Cerebellar cortex (tissue), 1 donor: ENCODE measurements at regions not wholly inside any gene's neighbourhood (a gene's known extent, or its start where the extent isn't known, plus 50 kb on each side); places are given as distances from the start of the nearest gene placed in this dataset.

Experiments used
- DNase-seq: peaks from one replicate; pipeline ENCODE4 v3.0.0-alpha.2; 2015; ENCODE audit warnings: low spot score

- no peak for DNase-seq
Observed at GRCh38 chr13:26456650-26457049, 100.8 kb upstream of the WASF3 start.

GRCh38 chr13:26457212-26457611, 100.3 kb upstream of the WASF3 start:
- DNase-seq = no peak

DNA sequence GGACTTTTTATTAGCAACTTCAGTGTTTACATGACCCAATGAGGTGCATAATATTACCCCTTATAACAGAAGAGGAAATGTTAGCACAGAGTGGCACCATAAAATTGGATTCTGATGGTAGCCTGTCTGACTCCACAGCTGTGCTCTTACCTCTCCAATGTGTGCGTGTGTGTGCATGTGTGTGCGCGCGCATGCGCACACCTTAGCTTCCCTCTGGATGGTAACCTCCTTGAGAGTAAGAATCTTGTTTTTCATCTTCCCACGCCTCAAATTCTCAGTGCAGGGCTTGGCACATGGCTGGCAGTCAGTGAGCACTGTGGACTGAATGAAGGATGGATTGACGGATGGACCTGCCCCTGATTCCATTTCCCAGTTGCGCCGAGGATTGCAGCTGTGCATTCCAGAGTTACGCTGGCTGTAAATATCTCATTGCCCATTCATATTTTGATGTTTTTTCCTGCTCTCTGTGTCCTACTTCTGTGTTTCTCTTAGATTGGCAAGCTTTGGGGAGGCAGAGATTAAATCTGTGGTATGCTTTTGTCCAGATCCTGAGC, 99.2 kb upstream of the WASF3 start:
- DNase-seq = no peak

- no peak for DNase-seq
Observed at GRCh38 chr13:26459276-26460131, 98.0 kb upstream of the WASF3 start.

GRCh38 chr13:26460648-26461047, 96.8 kb upstream of the WASF3 start:
- DNase-seq = no peak

GRCh38 chr13:26463296-26463695, 94.2 kb upstream of the WASF3 start:
- DNase-seq = no peak

DNA sequence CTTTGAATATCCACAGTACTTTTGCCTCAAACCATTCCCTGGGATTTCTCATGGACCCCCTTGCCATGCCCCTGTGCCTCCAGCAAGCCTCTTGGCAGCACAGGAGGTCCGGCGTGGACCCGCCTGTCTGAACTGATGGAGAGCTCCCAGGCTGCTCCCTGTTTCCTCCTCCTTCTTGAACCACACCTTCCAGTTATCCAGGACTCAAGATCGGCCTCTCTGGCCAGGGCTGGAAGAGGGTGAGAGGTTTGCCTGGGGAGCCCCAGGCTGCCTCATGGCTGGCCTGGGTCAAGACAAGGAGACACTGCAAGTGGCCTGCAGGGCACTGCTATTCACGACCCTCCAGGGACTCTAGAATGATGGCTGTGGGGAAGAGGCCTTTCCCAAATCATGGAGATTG, 93.6 kb upstream of the WASF3 start:
- DNase-seq = no peak

GRCh38 chr13:26465514-26465913, 92.0 kb upstream of the WASF3 start:
- DNase-seq = no peak

- DNase-seq = no peak
Observed at GRCh38 chr13:26465954-26466353, 91.5 kb upstream of the WASF3 start.

GRCh38 chr13:26468265-26468801, 89.2 kb upstream of the WASF3 start:
- peak; percentile 64 for DNase-seq

- DNase-seq = peak; percentile 79
Observed at GRCh38 chr13:26469602-26470001, 87.9 kb upstream of the WASF3 start.

GRCh38 chr13:26471807-26472206, 85.7 kb upstream of the WASF3 start:
- DNase-seq = no peak

GRCh38 chr13:26473571-26474230, 83.8 kb upstream of the WASF3 start:
- peak; percentile 75 for DNase-seq

DNA sequence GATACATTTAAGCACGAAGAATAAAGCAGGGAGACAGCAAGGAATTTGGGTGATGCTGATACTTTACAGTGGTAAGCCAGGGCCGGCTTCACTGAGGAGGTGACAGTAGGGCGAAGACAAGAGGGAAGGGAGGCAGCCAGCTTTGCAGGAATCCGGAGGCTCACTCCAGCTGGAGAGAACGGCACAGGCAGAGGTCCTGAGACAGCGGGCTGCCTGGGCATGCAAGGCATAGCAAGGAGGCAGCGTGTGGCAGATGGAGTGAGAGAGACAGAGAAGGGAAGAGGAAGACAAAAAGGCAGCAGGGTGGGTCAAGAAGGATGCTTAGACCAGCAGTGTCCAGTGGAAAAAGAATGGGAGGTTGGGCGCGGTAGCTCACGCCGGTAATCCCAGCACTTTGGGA, 83.2 kb upstream of the WASF3 start:
- no peak for DNase-seq

- DNase-seq = no peak
Observed at GRCh38 chr13:26475176-26476110, 82.0 kb upstream of the WASF3 start.

DNA sequence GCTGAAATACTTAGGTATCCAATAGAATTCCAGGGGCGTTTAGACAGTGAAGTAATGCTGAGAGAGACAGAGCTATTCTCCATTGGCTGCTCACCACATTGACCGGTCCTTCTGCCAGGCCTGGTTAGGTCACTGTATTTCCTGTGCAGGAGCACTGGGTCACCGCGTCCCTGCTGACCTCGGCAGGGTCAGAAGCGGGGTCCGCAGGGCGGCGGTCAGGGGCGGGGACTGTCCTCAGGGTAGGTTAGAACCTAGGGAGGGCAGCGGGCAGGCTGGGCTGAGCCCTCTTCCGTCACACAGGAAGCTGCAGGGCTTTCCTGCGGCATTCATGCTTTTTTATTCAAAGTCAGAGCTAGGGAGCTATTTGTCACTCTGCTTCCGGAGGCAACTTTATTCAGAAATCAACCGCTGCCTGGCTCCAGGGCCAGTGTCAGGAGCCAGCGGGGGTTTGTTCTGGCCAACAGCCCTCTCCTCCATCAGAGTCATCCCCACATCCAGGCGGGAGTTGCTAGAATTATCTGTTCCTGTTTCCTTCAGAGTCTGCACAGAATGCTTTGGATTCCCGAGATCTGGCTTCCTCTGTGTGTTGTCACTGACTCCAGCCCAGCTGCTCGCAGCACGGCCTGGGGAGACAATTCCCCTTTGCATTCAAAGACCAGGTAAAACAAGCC, 81.2 kb upstream of the WASF3 start:
- DNase-seq = no peak

DNA sequence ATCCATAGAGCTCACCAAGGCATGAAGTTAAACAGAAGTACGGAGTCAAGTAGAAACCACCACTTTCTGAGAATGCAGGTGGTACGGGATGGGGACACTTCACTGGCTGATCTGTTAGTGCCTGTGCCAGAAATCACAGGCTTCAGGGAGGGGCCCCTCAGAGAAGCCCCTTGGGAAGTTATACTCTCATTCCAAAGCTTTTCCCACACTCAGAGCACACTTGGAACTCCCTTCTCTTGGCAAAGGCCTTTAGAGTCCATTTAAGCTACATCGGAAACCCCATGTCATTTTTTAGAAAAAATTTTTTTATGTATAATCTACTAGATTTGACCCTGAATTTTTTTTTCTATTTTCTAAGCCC, 80.7 kb upstream of the WASF3 start:
- DNase-seq = no peak

DNA sequence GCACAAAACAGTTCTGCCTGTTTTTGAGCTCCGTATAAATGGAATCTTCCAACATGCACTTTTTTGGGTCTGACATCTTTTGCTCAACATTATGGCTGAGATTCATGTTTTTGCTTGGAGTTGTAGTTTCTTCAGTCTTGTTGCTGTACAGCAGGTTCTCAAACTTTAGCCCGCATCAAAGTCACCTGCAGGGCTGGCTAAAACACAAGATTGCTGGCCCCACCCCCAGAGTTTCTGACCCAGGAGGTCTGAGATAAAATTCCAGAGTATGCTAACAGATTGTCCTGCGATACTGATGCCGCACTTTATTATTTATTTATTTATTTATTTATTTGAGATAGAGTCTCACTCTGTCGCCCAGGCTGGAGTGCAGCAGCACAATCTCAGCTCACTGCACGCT, 79.8 kb upstream of the WASF3 start:
- no peak for DNase-seq

- no peak for DNase-seq
Observed at GRCh38 chr13:26480246-26480855, 77.1 kb upstream of the WASF3 start.

GRCh38 chr13:26482451-26483197, 74.9 kb upstream of the WASF3 start:
- peak; percentile 84 for DNase-seq
